Endothelial cell (in vitro differentiated cells): ENCODE measurements at regions not wholly inside any gene's neighbourhood (a gene's known extent, or its start where the extent isn't known, plus 50 kb on each side); places are given as distances from the start of the nearest gene placed in this dataset.

Source experiments
- DNase-seq: peaks from one replicate; pipeline ENCODE4 v3.0.0; 2021; ENCODE audit warnings: low spot score
- H3K27ac Mint-ChIP-seq: one replicate; pipeline ENCODE4 v1.8.0; 2021; ENCODE audit warnings: mixed read lengths, inconsistent platforms; ENCODE audit not compliant: unreplicated experiment
- H3K27me3 Mint-ChIP-seq: one replicate; pipeline ENCODE4 v1.8.0; 2021; ENCODE audit warnings: mild to moderate bottlenecking, moderate library complexity, mixed read lengths, inconsistent platforms; ENCODE audit not compliant: unreplicated experiment
- H3K36me3 Mint-ChIP-seq: one replicate; pipeline ENCODE4 v1.8.0; 2021; ENCODE audit warnings: mild to moderate bottlenecking, low read depth, mixed read lengths, inconsistent platforms; ENCODE audit not compliant: unreplicated experiment
- H3K4me1 Mint-ChIP-seq: one replicate; pipeline ENCODE4 v1.8.0; 2021; ENCODE audit warnings: mild to moderate bottlenecking, mixed read lengths, inconsistent platforms; ENCODE audit not compliant: unreplicated experiment
- H3K4me3 Mint-ChIP-seq: one replicate; pipeline ENCODE4 v1.8.0; 2021; ENCODE audit warnings: mild to moderate bottlenecking, mixed read lengths, inconsistent platforms; ENCODE audit not compliant: unreplicated experiment
- H3K9me3 Mint-ChIP-seq: one replicate; pipeline ENCODE4 v1.8.0; 2021; ENCODE audit warnings: mixed read lengths, inconsistent platforms; ENCODE audit not compliant: unreplicated experiment
- TF ChIP-seq, protein P1 (sequence below): fragments of 200-600 bp; sonication (generic); IDR thresholded peaks from one replicate; pipeline ENCODE4 v1.5.0; 2021; ENCODE audit warnings: antibody characterized with exemption; ENCODE audit not compliant: unreplicated experiment

DNA sequence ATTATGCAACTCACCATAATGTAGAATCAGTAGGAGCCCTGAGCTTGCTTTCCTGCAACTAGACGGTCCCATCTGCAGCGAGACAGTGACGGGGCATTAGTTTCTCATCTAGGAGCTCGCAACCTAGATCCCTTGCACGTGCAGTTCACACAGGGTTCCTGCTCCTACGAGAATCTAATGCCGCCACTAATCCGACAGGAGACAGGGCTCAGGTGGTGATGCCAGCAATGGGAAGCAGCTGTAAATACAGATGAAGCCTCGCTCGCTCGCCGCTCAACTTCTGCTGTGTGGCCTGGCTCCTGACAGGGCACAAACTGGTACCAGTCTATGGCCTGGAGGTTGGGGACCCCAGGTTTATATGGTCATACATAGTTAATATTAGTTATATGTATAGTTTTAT lies 394.5 kb downstream of the NPIPA8 start:
- TF ChIP-seq, protein P1, sequence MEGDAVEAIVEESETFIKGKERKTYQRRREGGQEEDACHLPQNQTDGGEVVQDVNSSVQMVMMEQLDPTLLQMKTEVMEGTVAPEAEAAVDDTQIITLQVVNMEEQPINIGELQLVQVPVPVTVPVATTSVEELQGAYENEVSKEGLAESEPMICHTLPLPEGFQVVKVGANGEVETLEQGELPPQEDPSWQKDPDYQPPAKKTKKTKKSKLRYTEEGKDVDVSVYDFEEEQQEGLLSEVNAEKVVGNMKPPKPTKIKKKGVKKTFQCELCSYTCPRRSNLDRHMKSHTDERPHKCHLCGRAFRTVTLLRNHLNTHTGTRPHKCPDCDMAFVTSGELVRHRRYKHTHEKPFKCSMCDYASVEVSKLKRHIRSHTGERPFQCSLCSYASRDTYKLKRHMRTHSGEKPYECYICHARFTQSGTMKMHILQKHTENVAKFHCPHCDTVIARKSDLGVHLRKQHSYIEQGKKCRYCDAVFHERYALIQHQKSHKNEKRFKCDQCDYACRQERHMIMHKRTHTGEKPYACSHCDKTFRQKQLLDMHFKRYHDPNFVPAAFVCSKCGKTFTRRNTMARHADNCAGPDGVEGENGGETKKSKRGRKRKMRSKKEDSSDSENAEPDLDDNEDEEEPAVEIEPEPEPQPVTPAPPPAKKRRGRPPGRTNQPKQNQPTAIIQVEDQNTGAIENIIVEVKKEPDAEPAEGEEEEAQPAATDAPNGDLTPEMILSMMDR: no peak
- H3K4me1 Mint-ChIP-seq: no peaks in the 10 kb centered on the region
- DNase-seq: no peak
- no peaks in the 10 kb centered on the region for H3K9me3 Mint-ChIP-seq
- H3K4me3 Mint-ChIP-seq: no peak overlapping the region
- H3K27me3 Mint-ChIP-seq: peaks cover 2% of the 10 kb centered on the region
- H3K36me3 Mint-ChIP-seq: no peaks in the 10 kb centered on the region
- no peak overlapping the region for H3K27ac Mint-ChIP-seq

DNA sequence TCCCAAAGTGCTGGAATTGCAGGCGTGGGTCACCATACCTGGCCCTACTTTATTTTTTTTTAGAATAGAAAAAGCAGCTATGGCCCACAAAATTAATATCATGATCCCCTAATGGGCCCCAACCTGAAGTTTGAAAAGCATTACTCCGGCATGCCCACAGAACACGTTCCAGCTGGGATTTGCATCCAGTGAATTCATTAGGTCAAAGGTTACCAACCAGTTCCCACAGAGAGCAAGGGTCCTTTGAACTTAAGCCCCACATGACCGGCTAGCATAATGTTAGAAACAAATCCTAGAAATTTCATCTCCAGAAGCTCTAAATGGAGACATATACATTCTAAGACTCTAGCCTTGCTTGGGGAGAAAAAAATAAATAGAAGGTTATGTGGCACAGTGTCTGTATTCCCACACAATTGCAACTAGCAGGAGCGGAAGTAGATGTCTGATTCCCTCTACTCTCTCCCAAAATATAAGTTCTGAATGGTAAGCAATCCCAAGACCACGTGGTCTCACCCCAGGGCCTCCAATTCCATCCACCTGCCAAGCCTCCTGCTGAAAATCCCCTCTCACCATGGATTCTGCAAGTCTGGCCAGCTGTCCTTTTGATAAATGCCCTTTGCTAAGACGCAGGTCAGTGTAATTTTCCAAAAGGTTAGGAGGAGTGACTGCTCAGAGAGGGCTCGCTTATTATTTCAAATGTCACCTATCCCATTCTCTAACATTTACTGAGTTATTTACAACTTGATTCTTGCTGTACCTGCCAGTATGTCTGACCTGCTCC lies 395.8 kb downstream of the NPIPA8 start:
- Mint-ChIP-seq H3K9me3 (no peaks in the 10 kb centered on the region), H3K4me1 (no peaks in the 10 kb centered on the region), H3K4me3 (no peak overlapping the region), H3K36me3 (no peaks in the 10 kb centered on the region), H3K27ac (no peak overlapping the region), H3K27me3 (peaks cover 2% of the 10 kb centered on the region)
- no peak for DNase-seq
- TF ChIP-seq, protein P1: no peak

DNA sequence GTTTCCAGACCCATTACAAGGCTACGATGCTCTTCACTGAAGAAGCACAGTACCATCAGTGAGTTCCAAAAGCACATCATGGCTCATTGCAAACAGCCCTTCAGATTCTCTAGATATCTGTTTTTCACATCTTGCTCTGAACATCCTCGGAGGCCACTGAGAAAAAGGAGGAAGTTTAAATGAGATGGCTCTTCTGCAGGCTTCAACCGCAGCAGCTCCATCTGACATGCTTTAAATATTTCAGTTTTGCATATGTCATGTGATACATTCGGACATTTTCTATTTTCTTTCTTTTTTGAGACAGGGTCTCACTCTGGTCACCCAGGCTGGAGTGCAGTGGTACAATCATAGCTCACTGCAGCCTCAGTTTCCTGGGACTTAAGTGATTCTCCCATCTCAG lies 396.8 kb downstream of the NPIPA8 start:
- Mint-ChIP-seq H3K4me1 (no peaks in the 10 kb centered on the region), H3K27me3 (peaks cover 2% of the 10 kb centered on the region), H3K36me3 (no peaks in the 10 kb centered on the region), H3K9me3 (no peaks in the 10 kb centered on the region), H3K27ac (no peak overlapping the region), H3K4me3 (no peak overlapping the region)
- TF ChIP-seq, protein P1: no peak
- DNase-seq: no peak

DNA sequence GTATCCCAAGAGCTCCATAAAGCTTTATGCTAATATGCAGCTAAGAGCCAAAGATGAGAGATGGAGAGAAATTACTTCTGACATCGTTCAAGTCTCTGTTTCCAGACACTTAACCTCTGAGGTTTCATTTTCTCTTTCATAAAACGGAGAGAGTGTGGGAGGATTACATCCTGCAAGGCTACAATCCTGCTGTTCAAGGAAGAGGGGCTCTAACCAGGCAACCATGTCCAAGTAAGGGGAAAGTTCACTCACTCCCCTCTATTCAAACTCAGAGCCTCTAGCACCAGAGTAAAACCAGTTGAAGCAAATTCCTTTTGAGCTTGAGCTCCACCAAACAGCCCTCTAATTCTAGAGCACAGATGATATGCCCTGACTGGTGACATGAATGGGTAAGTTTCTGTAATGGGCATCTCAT lies 397.4 kb downstream of the NPIPA8 start:
- peaks cover 2% of the 10 kb centered on the region for H3K27me3 Mint-ChIP-seq
- no peaks in the 10 kb centered on the region for H3K4me1 Mint-ChIP-seq
- H3K9me3 Mint-ChIP-seq: no peaks in the 10 kb centered on the region
- no peak overlapping the region for H3K4me3 Mint-ChIP-seq
- H3K27ac Mint-ChIP-seq: no peak overlapping the region
- no peaks in the 10 kb centered on the region for H3K36me3 Mint-ChIP-seq
- TF ChIP-seq, protein P1: no peak
- no peak for DNase-seq

DNA sequence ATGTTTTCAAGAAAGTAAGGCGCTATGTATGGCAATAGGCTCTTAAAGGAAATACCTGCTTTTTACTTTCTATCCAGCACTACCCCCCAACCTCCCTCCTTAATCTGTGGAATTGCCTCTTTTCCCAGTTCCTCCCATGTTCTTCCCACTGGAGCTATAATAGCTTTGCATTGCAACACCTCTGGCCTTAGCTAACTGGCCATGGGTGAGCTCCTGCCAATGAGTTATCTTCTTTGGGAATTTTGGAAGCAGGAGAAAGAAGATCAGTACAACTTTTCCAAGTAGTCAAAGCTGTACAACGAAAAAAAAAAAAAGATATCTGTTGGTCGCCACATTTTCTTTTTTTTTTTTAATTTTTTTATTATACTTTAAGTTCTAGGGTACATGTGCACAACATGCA lies 398.0 kb downstream of the NPIPA8 start:
- no peaks in the 10 kb centered on the region for H3K4me1 Mint-ChIP-seq
- H3K9me3 Mint-ChIP-seq: no peaks in the 10 kb centered on the region
- TF ChIP-seq, protein P1: no peak
- no peak overlapping the region for H3K27ac Mint-ChIP-seq
- peaks cover 2% of the 10 kb centered on the region for H3K27me3 Mint-ChIP-seq
- H3K4me3 Mint-ChIP-seq: no peak overlapping the region
- no peaks in the 10 kb centered on the region for H3K36me3 Mint-ChIP-seq
- DNase-seq: no peak
